PC-3 (cell line): ENCODE measurements at regions not wholly inside any gene's neighbourhood (a gene's known extent, or its start where the extent isn't known, plus 50 kb on each side); places are given as distances from the start of the nearest gene placed in this dataset.

Experiments
- ATAC-seq: fragments of 200-7000 bp; cut with Tn5 transposase; 2 replicates; pipeline ENCODE4 v1.9.1; 2020; ENCODE audit warnings: mild to moderate bottlenecking, moderate library complexity
- BruUV-seq: library from RNA; stranded (reverse); fragments of 400-500 nt; replicated peaks from 2 replicates; lab custom pipeline; 2021; lab: Mats Ljungman, UMichigan
- CTCF ChIA-PET: fragments of 300-600 bp; sonication (Branson Sonifier 250); formaldehyde crosslinking; loops from one replicate; lab custom pipeline; 2022; ENCODE audit warnings: antibody characterized with exemption; lab: Charles Lee
- POLR2A ChIA-PET: fragments of 300-600 bp; sonication (Branson Sonifier 250); formaldehyde crosslinking; loops from one replicate; lab custom pipeline; 2022; ENCODE audit warnings: antibody characterized with exemption; ENCODE audit not compliant: unreplicated experiment; lab: Charles Lee
- DNase-seq: peaks from one replicate; pipeline ENCODE4 v3.0.0-alpha.2; 2015
- H2AFZ ChIP-seq: fragments of 300-600 bp; sonication (generic); 2 replicates; pipeline ENCODE4 v1.6.0; 2016; ENCODE audit warnings: antibody characterized with exemption, low read length
- H3F3A ChIP-seq: fragments of 300-600 bp; sonication (generic); one replicate; pipeline ENCODE4 v1.6.0; 2017; ENCODE audit warnings: antibody characterized with exemption, low read length, control low read depth, mild to moderate bottlenecking; ENCODE audit not compliant: unreplicated experiment
- H3K27ac ChIP-seq: fragments of 300-600 bp; sonication (generic); 2 replicates; pipeline ENCODE4 v1.5.1; 2016; ENCODE audit warnings: mild to moderate bottlenecking, low read length
- H3K27me3 ChIP-seq: fragments of 300-600 bp; sonication (generic); 2 replicates; pipeline ENCODE4 v1.6.1; 2016; ENCODE audit warnings: low read length, mixed read lengths
- H3K36me3 ChIP-seq: fragments of 300-600 bp; sonication (generic); 2 replicates; pipeline ENCODE4 v1.6.1; 2016; ENCODE audit warnings: low read depth, mixed run types, low read length, mixed read lengths
- H3K4me1 ChIP-seq: fragments of 300-600 bp; sonication (generic); 2 replicates; pipeline ENCODE4 v1.5.1; 2016; ENCODE audit warnings: low read length; ENCODE audit not compliant: insufficient read depth
- H3K4me2 ChIP-seq: fragments of 300-600 bp; sonication (generic); 2 replicates; pipeline ENCODE4 v1.6.0; 2016; ENCODE audit warnings: low read length
- H3K4me3 ChIP-seq: fragments of 300-600 bp; sonication (generic); 2 replicates; pipeline ENCODE4 v1.5.1; 2016; ENCODE audit warnings: mild to moderate bottlenecking, low read length, mixed read lengths
- H3K79me2 ChIP-seq: fragments of 300-600 bp; sonication (generic); 2 replicates; pipeline ENCODE4 v1.6.1; 2017; ENCODE audit warnings: low read length, mixed read lengths
- H3K9ac ChIP-seq: fragments of 300-600 bp; sonication (generic); 2 replicates; pipeline ENCODE4 v1.6.0; 2016; ENCODE audit warnings: mild to moderate bottlenecking, low read length
- H3K9me2 ChIP-seq: fragments of 300-600 bp; sonication (generic); replicated peaks from 2 replicates; pipeline ENCODE4 v1.6.1; 2016; ENCODE audit warnings: mixed run types, low read length, mixed read lengths
- H3K9me3 ChIP-seq: fragments of 300-600 bp; sonication (generic); 2 replicates; pipeline ENCODE4 v1.6.1; 2016; ENCODE audit warnings: low read length, mixed read lengths
- H4K20me1 ChIP-seq: fragments of 300-600 bp; sonication (generic); 2 replicates; pipeline ENCODE4 v1.6.1; 2016; ENCODE audit warnings: low read length, mixed read lengths
- EZH2 ChIP-seq: fragments of 300-600 bp; sonication (generic); IDR thresholded peaks from one replicate; pipeline ENCODE4 v1.6.1; 2017; ENCODE audit warnings: antibody characterized with exemption, mild to moderate bottlenecking, low read length; ENCODE audit not compliant: unreplicated experiment
- EZH2phosphoT487 ChIP-seq: fragments of 300-600 bp; sonication (generic); IDR thresholded peaks from 2 replicates; pipeline ENCODE4 v1.6.1; 2018; ENCODE audit warnings: mild to moderate bottlenecking, antibody characterized with exemption, low read length, borderline replicate concordance
- intact Hi-C: fragments of 100-400 bp; cut with micrococcal nuclease; formaldehyde crosslinking; loops from 2 replicates; pipeline ENCODE4 v1.9.0; 2023
- TF ChIP-seq, protein P1 (sequence below): fragments of 300-600 bp; sonication (generic); conservative IDR thresholded peaks from 2 replicates; pipeline ENCODE4 v1.5.1; 2017; ENCODE audit warnings: antibody characterized with exemption, low read depth, mild to moderate bottlenecking, low read length

DNA sequence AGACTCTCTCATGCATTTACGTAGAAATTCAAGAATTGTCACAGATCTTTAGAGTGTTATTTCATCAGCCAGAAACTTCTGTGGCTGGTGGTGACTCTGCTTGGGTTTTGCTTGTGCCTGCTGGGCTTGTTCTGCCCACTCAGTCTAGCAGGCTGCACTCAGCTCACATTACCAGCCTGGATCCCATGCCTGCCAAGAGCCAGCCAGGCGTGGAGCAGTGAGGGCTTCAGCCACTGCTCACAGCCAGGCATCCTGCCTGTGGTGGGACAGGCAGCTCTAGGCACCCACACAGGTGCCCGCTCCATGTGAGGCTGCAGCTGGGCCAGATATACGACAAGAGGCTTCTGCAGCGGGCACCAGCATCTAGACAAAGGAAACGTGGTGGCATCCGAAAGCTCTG is 1213.3 kb upstream of the RAG2 start:
- Histone ChIP-seq H3K36me3 (no peaks in the 10 kb centered on the region), H3K27me3 (no peaks in the 10 kb centered on the region), H2AFZ (no peak overlapping the region), H3K4me3 (no peak overlapping the region), H3K9me2 (no peaks in the 10 kb centered on the region), H3K4me1 (no peaks in the 10 kb centered on the region), H3F3A (no peaks in the 10 kb centered on the region), H3K9ac (no peak overlapping the region), H3K79me2 (no peaks in the 10 kb centered on the region), H3K4me2 (no peak overlapping the region), H4K20me1 (no peaks in the 10 kb centered on the region), H3K27ac (no peak overlapping the region), H3K9me3 (no peaks in the 10 kb centered on the region)
- intact Hi-C loops: no loop called here
- ATAC-seq (no peak), DNase-seq (no peak)
- ChIA-PET POLR2A (no interaction called here), CTCF (no interaction called here)
- TF ChIP-seq EZH2: no peak
- BruUV-seq: no TSS peak

DNA sequence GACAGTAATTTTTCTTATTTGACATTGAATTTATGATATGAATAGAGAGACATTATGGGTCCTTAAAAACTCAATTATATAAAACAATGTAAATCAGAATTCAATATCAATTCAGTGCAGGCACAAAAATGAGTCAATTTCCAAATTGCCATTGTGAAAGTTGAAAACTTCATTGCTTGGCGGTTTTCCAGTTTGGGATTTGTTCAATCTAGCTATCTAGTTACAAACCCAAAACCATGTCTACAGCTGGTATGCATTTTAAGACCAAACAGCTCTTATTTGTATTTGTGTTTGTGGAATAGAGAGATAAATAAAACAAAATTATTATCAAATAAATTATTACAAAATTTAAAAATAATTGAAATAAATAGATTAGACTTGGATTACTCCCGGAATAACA is 1206.6 kb upstream of the RAG2 start:
- ATAC-seq (no peak), DNase-seq (no peak)
- no peak overlapping the region for H3K4me2 ChIP-seq
- H3K79me2 ChIP-seq: no peaks in the 10 kb centered on the region
- CTCF ChIA-PET: no interaction called here
- TF ChIP-seq EZH2phosphoT487 (no peak), EZH2 (no peak)
- TF ChIP-seq, protein P1, sequence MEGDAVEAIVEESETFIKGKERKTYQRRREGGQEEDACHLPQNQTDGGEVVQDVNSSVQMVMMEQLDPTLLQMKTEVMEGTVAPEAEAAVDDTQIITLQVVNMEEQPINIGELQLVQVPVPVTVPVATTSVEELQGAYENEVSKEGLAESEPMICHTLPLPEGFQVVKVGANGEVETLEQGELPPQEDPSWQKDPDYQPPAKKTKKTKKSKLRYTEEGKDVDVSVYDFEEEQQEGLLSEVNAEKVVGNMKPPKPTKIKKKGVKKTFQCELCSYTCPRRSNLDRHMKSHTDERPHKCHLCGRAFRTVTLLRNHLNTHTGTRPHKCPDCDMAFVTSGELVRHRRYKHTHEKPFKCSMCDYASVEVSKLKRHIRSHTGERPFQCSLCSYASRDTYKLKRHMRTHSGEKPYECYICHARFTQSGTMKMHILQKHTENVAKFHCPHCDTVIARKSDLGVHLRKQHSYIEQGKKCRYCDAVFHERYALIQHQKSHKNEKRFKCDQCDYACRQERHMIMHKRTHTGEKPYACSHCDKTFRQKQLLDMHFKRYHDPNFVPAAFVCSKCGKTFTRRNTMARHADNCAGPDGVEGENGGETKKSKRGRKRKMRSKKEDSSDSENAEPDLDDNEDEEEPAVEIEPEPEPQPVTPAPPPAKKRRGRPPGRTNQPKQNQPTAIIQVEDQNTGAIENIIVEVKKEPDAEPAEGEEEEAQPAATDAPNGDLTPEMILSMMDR: no peak
- no peaks in the 10 kb centered on the region for H3K36me3 ChIP-seq
- no peaks in the 10 kb centered on the region for H3K27me3 ChIP-seq
- H3K9me3 ChIP-seq: no peaks in the 10 kb centered on the region
- no peak overlapping the region for H3K9ac ChIP-seq
- no peak overlapping the region for H2AFZ ChIP-seq
- no peaks in the 10 kb centered on the region for H3K4me1 ChIP-seq
- intact Hi-C loops: no loop called here
- BruUV-seq: no TSS peak
- no peaks in the 10 kb centered on the region for H3K9me2 ChIP-seq
- no peaks in the 10 kb centered on the region for H4K20me1 ChIP-seq
- no peak overlapping the region for H3K4me3 ChIP-seq
- no peak overlapping the region for H3K27ac ChIP-seq
- POLR2A ChIA-PET: no interaction called here
- no peaks in the 10 kb centered on the region for H3F3A ChIP-seq

DNA sequence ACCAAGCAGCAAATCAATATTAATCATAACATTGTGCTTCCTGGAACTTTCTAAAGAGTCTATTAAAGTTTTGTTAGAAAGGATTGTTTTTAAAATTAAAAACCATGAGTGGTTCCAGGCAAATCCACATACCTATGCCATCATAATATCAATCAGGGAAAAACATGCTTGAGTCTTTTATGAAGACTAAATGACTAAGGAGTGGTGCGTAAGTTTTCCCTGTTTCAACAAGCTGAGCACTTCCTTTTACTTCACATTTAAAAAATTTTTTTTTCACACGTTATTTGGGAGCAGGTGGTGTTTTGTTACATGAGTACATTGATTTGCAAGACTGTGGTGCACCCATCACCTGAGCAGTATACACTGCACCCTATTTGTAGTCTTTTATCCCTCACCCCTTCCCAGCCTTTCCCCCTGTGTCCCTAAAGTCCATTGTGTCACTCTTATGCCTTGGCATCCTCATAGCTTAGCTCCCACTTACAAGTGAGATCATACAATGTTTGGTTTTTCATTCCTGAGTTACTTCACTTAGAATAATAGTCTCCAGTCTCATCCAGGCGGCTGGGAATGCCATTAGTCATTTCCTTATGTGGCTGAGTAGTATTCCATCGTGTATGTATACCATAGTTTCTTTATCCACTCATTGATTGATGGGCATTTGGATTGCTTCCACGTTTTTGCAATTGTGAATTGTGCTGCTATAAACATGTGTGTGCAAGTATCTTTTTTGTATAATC is 1190.3 kb upstream of the RAG2 start:
- Histone ChIP-seq H3K4me2 (peak overlapping the region; percentile 9), H3K27ac (peak overlapping the region; percentile 91), H2AFZ (0 out of 2 replicates have a peak overlapping the region, but pooled peaks have one; percentile 36), H3K9ac (peak overlapping the region; percentile 23), H3K4me1 (peaks cover 21% of the 10 kb centered on the region), H3K9me2 (no peaks in the 10 kb centered on the region), H3K27me3 (no peaks in the 10 kb centered on the region), H3K9me3 (no peaks in the 10 kb centered on the region), H3K4me3 (no peak overlapping the region), H3F3A (peaks cover 5% of the 10 kb centered on the region), H3K79me2 (no peaks in the 10 kb centered on the region), H3K36me3 (no peaks in the 10 kb centered on the region), H4K20me1 (no peaks in the 10 kb centered on the region)
- ChIA-PET POLR2A (interaction anchor here (0.5 kb wide), 1 partner anchor 153 kb away, joined by 3 read pairs; no protein-coding TSS in a partner anchor), CTCF (no interaction called here)
- TF ChIP-seq EZH2 (no peak), EZH2phosphoT487 (no peak)
- TF ChIP-seq, protein P1: no peak
- ATAC-seq (peak; percentile 91), DNase-seq (peak; percentile 89)
- intact Hi-C loops: loop anchor here (5.0 kb wide), 1 partner anchor 126 kb away; no protein-coding TSS in a partner anchor
- BruUV-seq: no TSS peak
